Small intestine (tissue), 7 donors: ENCODE measurements at regions not wholly inside any gene's neighbourhood (a gene's known extent, or its start where the extent isn't known, plus 50 kb on each side); places are given as distances from the start of the nearest gene placed in this dataset.

Source experiments
- DNase-seq, 2 donors: peaks; one replicate each; pipeline versions ENCODE4 v3.0.0 to v3.0.0-alpha.2; 2013
- FAIRE-seq: peaks from 2 replicates; lab custom pipeline; 2012; peaks lifted over from hg19 to GRCh38; lab: Jason Lieb, UNC
- H3K27ac ChIP-seq, 3 donors: one replicate each; pipeline ENCODE4 v1.5.1; 2013; ENCODE audit warnings: low read length in 2 of 3, mild to moderate bottlenecking in 2 of 3, control low read depth in 1 of 3, inconsistent platforms in 1 of 3, low read depth in 1 of 3, moderate library complexity in 1 of 3
- H3K27me3 ChIP-seq, 3 donors: one replicate each; pipeline ENCODE4 v1.6.1; 2013; ENCODE audit warnings: low read length in 3 of 3, inconsistent platforms in 1 of 3; ENCODE audit not compliant: control insufficient read depth in 3 of 3, insufficient read depth in 3 of 3
- H3K36me3 ChIP-seq, 3 donors: one replicate each; pipeline ENCODE4 v1.6.1; 2013; ENCODE audit warnings: low read length in 3 of 3, inconsistent platforms in 1 of 3, low read depth in 1 of 3, mild to moderate bottlenecking in 1 of 3, moderate library complexity in 1 of 3; ENCODE audit not compliant: control insufficient read depth in 3 of 3, insufficient read depth in 2 of 3
- H3K4me1 ChIP-seq, 3 donors: one replicate each; pipeline ENCODE4 v1.6.1; 2013; ENCODE audit warnings: low read length in 2 of 3, inconsistent platforms in 1 of 3, low read depth in 1 of 3, mild to moderate bottlenecking in 1 of 3, moderate library complexity in 1 of 3; ENCODE audit not compliant: control insufficient read depth in 3 of 3, insufficient read depth in 2 of 3
- H3K4me3 ChIP-seq, 3 donors: one replicate each; pipeline ENCODE4 v1.5.1; 2013; ENCODE audit warnings: low read length in 3 of 3, control low read depth in 1 of 3, inconsistent platforms in 1 of 3, low read depth in 1 of 3, mild to moderate bottlenecking in 1 of 3, moderate library complexity in 1 of 3
- H3K9me3 ChIP-seq, 2 donors: one replicate each; pipeline ENCODE4 v1.6.1; 2013; ENCODE audit warnings: low read depth in 1 of 2, low read length in 1 of 2; ENCODE audit not compliant: control insufficient read depth in 2 of 2, insufficient read depth in 1 of 2
- WGBS, 3 donors: extraction: QIAGEN DNeasy Blood & Tissue Kit; methylation state at CpG; one replicate each; pipeline ENCODE4 v1.1.7; 2013; 5-methylcytosine and 5-hydroxymethylcytosine counted together
- donor health status: healthy with polysubstance abuse.
- donor health status: control.
- donor health status: control.
- donor health status: Bipolar disorder and iron deficiency.
- donor health status: healthy.

DNA sequence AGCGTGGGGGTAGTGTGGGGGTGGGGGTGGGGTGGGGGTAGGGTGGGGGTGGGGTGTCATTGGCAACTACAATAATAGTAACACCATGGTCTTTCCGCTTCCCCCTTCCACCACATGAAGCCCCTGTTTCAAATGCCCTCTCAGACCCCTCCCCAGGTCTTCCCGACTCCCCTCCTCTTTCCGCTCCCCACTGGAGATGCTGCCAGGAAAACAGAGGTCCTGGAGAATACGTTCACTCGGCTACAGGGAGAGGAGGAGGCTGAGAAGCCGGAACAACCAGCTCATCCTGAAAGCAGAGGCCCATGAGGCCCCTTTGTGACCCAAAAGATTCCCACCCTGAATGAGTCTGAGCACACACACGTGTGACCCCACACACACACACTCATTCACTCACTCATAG is 75.4 kb downstream of the CPN2 start:
- H3K27me3 ChIP-seq = no peaks in the 10 kb centered on the region
- DNase-seq = no peak
- no peak overlapping the region for H3K27ac ChIP-seq
- H3K4me1 ChIP-seq = peaks cover 0 to 21% (median 0%) of the 10 kb centered on the region in 3 donors
- 48 to 60% (median 59%) methylated on average over 6 to 8 of the region's 8 CpGs for WGBS, 3 donors
- no peaks in the 10 kb centered on the region for H3K36me3 ChIP-seq
- no peaks in the 10 kb centered on the region for H3K9me3 ChIP-seq
- no peak for FAIRE-seq
- H3K4me3 ChIP-seq = no peak overlapping the region

DNA sequence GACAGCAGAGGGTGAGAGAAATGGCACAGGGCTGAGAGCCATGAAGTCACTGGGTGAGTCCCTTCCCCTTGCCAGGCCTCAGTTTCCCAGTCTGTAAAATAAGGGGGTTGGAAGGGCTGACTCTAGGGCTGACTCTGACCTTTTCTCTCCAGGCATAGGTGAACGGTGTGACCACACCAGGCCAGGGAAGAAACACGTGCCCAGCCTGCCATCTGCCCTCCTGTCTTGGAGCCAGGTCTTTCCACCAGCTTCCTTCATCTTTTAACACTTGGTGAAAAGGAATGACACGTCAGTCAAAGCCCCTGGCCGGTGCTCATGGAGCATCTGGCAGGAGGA is 74.4 kb downstream of the CPN2 start:
- peaks cover 0 to 11% (median 0%) of the 10 kb centered on the region in 3 donors for H3K4me1 ChIP-seq
- FAIRE-seq (no peak), DNase-seq (no peak)
- 70 to 75% (median 71%) methylated on average over 4 of the region's 4 CpGs for WGBS, 3 donors
- no peaks in the 10 kb centered on the region for H3K36me3 ChIP-seq
- H3K27me3 ChIP-seq = no peaks in the 10 kb centered on the region
- H3K27ac ChIP-seq = no peak overlapping the region
- no peaks in the 10 kb centered on the region for H3K9me3 ChIP-seq
- H3K4me3 ChIP-seq = no peak overlapping the region

DNA sequence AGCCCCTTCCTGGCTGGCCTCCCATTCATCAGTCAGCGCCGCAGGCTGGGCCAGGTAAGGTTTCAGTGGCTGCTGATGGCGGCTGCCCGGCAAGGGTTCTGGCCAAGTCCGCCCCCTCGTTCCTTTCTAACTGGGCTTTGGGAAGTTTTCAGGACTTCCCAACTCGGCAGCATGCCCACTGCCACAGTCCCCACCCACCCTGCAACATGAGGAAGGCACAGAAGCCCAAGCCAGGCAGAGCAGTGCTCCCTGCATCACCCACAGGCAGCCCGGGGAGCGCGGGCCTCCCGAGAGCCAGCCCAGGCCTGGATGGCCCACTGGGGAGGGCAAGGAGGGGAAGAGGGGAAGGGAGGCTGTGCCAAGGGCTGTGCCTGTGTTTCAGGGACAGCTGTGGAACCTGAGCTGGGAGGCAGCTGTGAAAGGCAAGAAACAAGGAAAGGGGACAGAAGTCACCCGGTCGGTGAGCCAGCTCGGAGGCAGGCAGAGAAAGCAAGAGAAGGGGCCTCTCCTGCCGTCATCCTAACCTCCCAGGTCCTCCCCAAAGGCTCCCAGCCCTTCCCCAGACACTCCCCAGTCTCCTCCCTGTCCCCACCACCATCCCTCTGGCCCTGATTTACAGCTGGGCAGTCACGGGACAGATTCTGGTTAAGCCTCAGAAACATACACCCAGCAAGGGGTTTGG is 73.9 kb downstream of the CPN2 start:
- Histone ChIP-seq H3K4me1 (peaks cover 0 to 10% (median 0%) of the 10 kb centered on the region in 3 donors), H3K36me3 (no peaks in the 10 kb centered on the region), H3K9me3 (no peaks in the 10 kb centered on the region), H3K27me3 (no peaks in the 10 kb centered on the region), H3K4me3 (no peak overlapping the region), H3K27ac (peak overlapping the region in 1 of 3 donors; percentile 55)
- WGBS, 3 donors = 61 to 83% (median 79%) methylated on average over 15 to 16 of the region's 16 CpGs
- no peak for DNase-seq
- FAIRE-seq = no peak

DNA sequence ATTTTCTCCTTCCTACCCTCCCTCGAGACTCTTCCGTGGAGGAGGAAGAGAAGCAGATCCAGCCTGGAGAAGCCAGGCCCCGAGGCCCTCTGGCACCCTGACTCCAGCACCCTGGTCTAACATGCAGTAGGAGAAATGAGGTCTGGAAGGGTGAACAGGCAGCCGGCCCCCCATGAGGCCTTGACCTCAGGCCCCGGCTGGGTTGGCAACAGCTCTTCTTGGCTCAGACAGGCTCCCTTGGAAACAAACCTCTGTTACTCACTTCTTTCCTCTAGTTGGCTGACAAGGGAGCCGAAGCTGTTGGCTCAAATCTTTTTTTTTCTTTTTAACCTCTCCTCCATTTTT is 73.4 kb downstream of the CPN2 start:
- no peaks in the 10 kb centered on the region for H3K27me3 ChIP-seq
- no peaks in the 10 kb centered on the region for H3K36me3 ChIP-seq
- no peak for DNase-seq
- no peaks in the 10 kb centered on the region for H3K9me3 ChIP-seq
- peak overlapping the region in 1 of 3 donors; percentile 55 for H3K27ac ChIP-seq
- WGBS, 3 donors = 56 to 73% (median 73%) methylated on average over 6 of the region's 6 CpGs
- no peak overlapping the region for H3K4me3 ChIP-seq
- H3K4me1 ChIP-seq = peaks cover 0 to 10% (median 0%) of the 10 kb centered on the region in 3 donors
- FAIRE-seq = no peak

DNA sequence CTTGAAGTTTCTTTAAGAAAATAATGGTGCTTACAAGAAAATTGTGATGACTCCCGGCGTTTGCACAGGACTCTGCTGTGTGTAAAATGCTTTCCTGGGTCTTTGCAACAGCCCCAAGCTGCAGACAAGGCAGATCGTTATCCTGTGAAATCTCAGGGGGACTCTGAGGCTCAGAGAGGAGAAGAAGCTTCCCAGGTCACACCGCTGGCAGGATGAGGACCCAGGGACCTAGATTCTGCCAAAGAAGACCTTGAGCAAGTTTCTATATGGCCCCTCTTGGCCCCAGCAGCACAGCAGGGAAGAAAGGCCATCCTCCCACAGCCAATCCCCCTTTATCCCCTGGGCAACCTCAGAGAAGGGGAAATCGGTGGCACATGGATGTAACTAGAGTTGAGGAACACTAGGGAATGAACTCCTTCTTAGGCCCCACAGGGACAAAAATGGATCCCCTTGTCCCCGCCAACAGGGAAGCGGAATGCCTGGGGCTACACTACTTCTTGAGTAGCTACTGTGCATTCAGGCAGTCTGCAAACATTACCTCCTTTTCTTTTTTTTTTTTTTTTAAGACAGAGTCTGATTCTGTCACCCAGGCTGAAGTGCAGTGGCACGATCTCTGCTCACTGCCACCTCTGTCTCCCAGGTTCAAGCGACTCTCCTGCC is 72.8 kb downstream of the CPN2 start:
- Histone ChIP-seq H3K9me3 (no peaks in the 10 kb centered on the region), H3K4me3 (no peak overlapping the region), H3K27ac (no peak overlapping the region), H3K27me3 (no peaks in the 10 kb centered on the region), H3K36me3 (no peaks in the 10 kb centered on the region), H3K4me1 (peaks cover 0 to 12% (median 0%) of the 10 kb centered on the region in 3 donors)
- FAIRE-seq (no peak), DNase-seq (no peak)
- WGBS, 3 donors = 83 to 87% (median 86%) methylated on average over 9 of the region's 9 CpGs

DNA sequence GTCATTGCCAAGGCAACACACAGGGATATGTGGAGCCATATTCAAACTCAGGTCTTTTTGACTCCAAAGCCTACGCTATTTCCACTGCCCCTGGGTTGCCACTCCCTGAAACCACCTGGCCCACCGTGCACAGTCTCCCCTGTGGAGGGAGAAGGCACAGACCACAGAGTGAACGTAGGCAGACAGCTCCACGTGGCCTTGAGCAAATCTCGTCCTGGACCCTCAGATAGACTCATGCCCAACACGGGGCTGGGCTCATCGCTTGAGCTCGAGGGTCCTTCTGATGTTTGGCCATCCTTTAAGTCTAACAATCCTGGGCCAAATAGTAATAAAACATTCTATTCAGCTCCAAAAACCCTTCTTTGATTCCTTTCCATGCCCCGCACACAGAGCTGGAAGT is 72.0 kb downstream of the CPN2 start:
- no peak for DNase-seq
- FAIRE-seq = no peak
- peaks cover 0 to 15% (median 0%) of the 10 kb centered on the region in 3 donors for H3K4me1 ChIP-seq
- WGBS, 3 donors = 91 to 94% (median 92%) methylated on average over 9 of the region's 9 CpGs
- no peaks in the 10 kb centered on the region for H3K9me3 ChIP-seq
- H3K27me3 ChIP-seq = no peaks in the 10 kb centered on the region
- no peaks in the 10 kb centered on the region for H3K36me3 ChIP-seq
- no peak overlapping the region for H3K4me3 ChIP-seq
- no peak overlapping the region for H3K27ac ChIP-seq

DNA sequence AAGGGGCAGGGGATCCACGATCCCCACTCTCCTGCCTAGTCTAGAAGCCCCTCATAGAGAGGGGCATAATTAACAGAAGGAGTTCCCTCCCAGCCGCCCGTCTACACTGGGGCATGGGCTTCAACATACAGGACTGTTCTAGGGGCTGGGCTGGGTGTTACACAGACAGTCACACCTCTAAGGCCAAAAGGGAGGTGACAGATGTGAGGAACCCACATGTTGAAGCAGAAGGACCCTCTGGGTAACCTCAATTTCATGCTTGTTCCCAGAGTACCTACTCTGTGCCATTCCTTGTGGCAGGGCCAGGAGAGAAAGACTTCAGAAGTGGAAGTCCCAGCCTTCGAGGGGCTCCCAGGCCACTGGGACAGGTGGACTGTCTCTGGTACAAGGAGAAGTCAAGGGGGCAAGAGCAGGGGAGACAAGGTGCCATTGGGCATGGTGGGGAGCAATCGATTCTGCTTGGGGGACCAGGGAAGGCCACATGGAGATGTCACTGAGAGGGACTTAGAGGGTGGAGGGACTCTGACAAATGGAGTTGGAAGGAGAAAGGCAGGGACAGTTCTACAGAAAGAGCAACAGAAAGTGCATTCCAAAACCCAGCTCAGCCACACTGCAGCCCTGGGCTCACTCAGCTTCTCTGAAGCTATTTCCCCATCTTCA is 71.3 kb downstream of the CPN2 start:
- Histone ChIP-seq H3K4me3 (no peak overlapping the region), H3K36me3 (no peaks in the 10 kb centered on the region), H3K27me3 (no peaks in the 10 kb centered on the region), H3K4me1 (peaks cover 0 to 15% (median 0%) of the 10 kb centered on the region in 3 donors), H3K9me3 (no peaks in the 10 kb centered on the region), H3K27ac (no peak overlapping the region)
- no peak for DNase-seq
- no peak for FAIRE-seq
- WGBS, 3 donors = 92 to 96% (median 93%) methylated on average over 5 of the region's 5 CpGs

DNA sequence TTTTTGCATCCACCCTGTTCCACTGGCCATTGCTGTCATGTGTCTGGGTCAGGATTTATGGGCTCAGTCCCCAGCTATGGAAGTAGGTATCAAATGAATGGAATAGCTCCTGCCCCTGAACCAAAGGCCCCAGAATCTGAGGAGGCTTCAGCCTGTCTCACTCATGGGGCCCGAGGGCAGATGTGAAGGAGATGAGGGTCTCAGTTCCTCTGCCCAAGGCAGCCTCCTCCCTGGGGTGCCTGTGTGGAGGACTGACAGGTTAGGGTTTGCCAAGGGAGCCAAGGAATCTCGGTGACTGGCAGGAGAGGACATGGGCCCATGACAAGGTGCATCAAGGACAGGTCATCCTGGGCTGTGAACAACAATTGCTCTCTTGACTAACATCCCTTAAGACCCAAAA is 70.4 kb downstream of the CPN2 start:
- Histone ChIP-seq H3K36me3 (no peaks in the 10 kb centered on the region), H3K4me3 (no peak overlapping the region), H3K9me3 (no peaks in the 10 kb centered on the region), H3K27ac (no peak overlapping the region), H3K4me1 (peaks cover 0 to 15% (median 0%) of the 10 kb centered on the region in 3 donors), H3K27me3 (peaks cover 0 to 2% (median 0%) of the 10 kb centered on the region in 3 donors)
- FAIRE-seq (no peak), DNase-seq (no peak)
- 88 to 98% (median 93%) methylated on average over 2 of the region's 2 CpGs for WGBS, 3 donors
